B cell (primary cell): ENCODE measurements at regions not wholly inside any gene's neighbourhood (a gene's known extent, or its start where the extent isn't known, plus 50 kb on each side); places are given as distances from the start of the nearest gene placed in this dataset.

Experiments used
- CTCF ChIP-seq: fragments of 200-600 bp; IDR thresholded peaks from one replicate; pipeline ENCODE4 v1.8.0; 2022; ENCODE audit warnings: antibody characterized with exemption, mild to moderate bottlenecking
- EZH2 ChIP-seq: IDR thresholded peaks from 2 replicates; pipeline ENCODE4 v1.6.1; 2012; ENCODE audit warnings: borderline replicate concordance, low read depth, mild to moderate bottlenecking, moderate library complexity, low read length; ENCODE audit not compliant: insufficient read depth, poor library complexity, severe bottlenecking

- no peak for TF ChIP-seq CTCF
- no peak for TF ChIP-seq EZH2
These were observed 940.6 kb downstream of the TTLL7 start for GRCh38 chr1:83058327-83058726.
